B cell (primary cell): ENCODE measurements at regions not wholly inside any gene's neighbourhood (a gene's known extent, or its start where the extent isn't known, plus 50 kb on each side); places are given as distances from the start of the nearest gene placed in this dataset.

ENCODE experiments used
- ATAC-seq: fragments of 200-7000 bp; cut with Tn5 transposase; one replicate; pipeline ENCODE4 v1.10.0; 2021; ENCODE audit warnings: low read depth, mild to moderate bottlenecking, moderate number of reproducible peaks, moderate library complexity
- CTCF ChIA-PET: fragments of 350-600 bp; sonication (Branson Sonifier 250); formaldehyde crosslinking; loops from one replicate; lab custom pipeline; 2021; ENCODE audit warnings: antibody characterized with exemption, inconsistent platforms; lab: Charles Lee
- POLR2A ChIA-PET: fragments of 350-600 bp; sonication (Branson Sonifier 250); formaldehyde crosslinking; loops from one replicate; lab custom pipeline; 2021; ENCODE audit warnings: antibody characterized with exemption; lab: Charles Lee
- DNase-seq: peaks from one replicate; pipeline ENCODE4 v3.0.0; 2013
- H2AFZ ChIP-seq: 2 replicates; pipeline ENCODE4 v1.6.1; 2012; ENCODE audit warnings: mild to moderate bottlenecking, low read depth, low read length; ENCODE audit not compliant: insufficient read depth, poor library complexity, severe bottlenecking
- H3K27ac ChIP-seq, 2 donors: 1 replicate in 1 of 2; 2 replicates in 1 of 2; pipeline ENCODE4 v1.5.1; 2012 to 2013; ENCODE audit warnings: low read length in 2 of 2, mild to moderate bottlenecking in 2 of 2, moderate library complexity in 1 of 2
- H3K27me3 ChIP-seq, 4 experiments: fragments of 200-600 bp in 1 of 4; sonication (generic) in 1 of 4; replicated peaks in 1 of 4; 1 replicate in 2 of 4; 2 replicates in 2 of 4; pipeline versions ENCODE4 v1.6.1 to v1.7.0; 2013 to 2016; ENCODE audit warnings: low read length in 3 of 4, mild to moderate bottlenecking in 2 of 4, mixed read lengths in 1 of 4, moderate library complexity in 1 of 4; ENCODE audit not compliant: insufficient read depth in 4 of 4, control insufficient read depth in 3 of 4; ENCODE audit errors: control extremely low read depth in 1 of 4
- H3K36me3 ChIP-seq, 2 experiments: replicated peaks in 1 of 2; 1 replicate in 1 of 2; 2 replicates in 1 of 2; pipeline versions ENCODE4 v1.6.1 to v1.7.1; 2013; ENCODE audit warnings: low read length in 1 of 2; ENCODE audit not compliant: insufficient read depth in 2 of 2, control insufficient read depth in 1 of 2; ENCODE audit errors: control extremely low read depth in 1 of 2, extremely low read depth in 1 of 2
- H3K4me1 ChIP-seq, 2 donors: fragments of 200-600 bp in 1 of 2; sonication (generic) in 1 of 2; 1 replicate in 1 of 2; 2 replicates in 1 of 2; pipeline versions ENCODE4 v1.5.1 to v1.6.1; 2013 to 2017; ENCODE audit warnings: low read length in 2 of 2; ENCODE audit not compliant: control insufficient read depth in 2 of 2, insufficient read depth in 2 of 2
- H3K4me2 ChIP-seq: replicated peaks from 2 replicates; pipeline ENCODE3; 2012; ENCODE audit warnings: mild to moderate bottlenecking, low read depth, low read length; ENCODE audit not compliant: poor library complexity, severe bottlenecking
- H3K4me3 ChIP-seq, 5 experiments: fragments of 200-600 bp in 1 of 5; sonication (generic) in 1 of 5; 1 replicate in 3 of 5; 2 replicates in 2 of 5; pipeline versions ENCODE4 v1.5.1 to v1.7.0; 2011 to 2016; ENCODE audit warnings: low read length in 4 of 5, mild to moderate bottlenecking in 4 of 5, low read depth in 2 of 5, control low read depth in 1 of 5, moderate library complexity in 1 of 5; ENCODE audit not compliant: insufficient read depth in 1 of 5; ENCODE audit errors: control extremely low read depth in 1 of 5, extremely low read depth in 1 of 5
- H3K79me2 ChIP-seq: fragments of 200-600 bp; sonication (generic); one replicate; pipeline ENCODE4 v1.6.0; 2016; ENCODE audit warnings: low read length; ENCODE audit not compliant: control insufficient read depth, insufficient read depth
- H3K9ac ChIP-seq: fragments of 200-600 bp; sonication (generic); 2 replicates; pipeline ENCODE4 v1.6.1; 2017; ENCODE audit warnings: mild to moderate bottlenecking, low read length, moderate library complexity
- H3K9me3 ChIP-seq, 3 donors: one replicate each; pipeline versions ENCODE4 v1.6.1 to v1.7.1; 2013; ENCODE audit warnings: low read length in 2 of 3; ENCODE audit not compliant: control insufficient read depth in 2 of 3, insufficient read depth in 1 of 3; ENCODE audit errors: control extremely low read depth in 1 of 3
- H4K20me1 ChIP-seq: 2 replicates; pipeline ENCODE4 v1.6.0; 2012; ENCODE audit warnings: mild to moderate bottlenecking, low read length; ENCODE audit not compliant: insufficient read depth, control insufficient read depth, poor library complexity, severe bottlenecking
- H3K27ac Mint-ChIP-seq: one replicate; pipeline ENCODE4 v1.8.0; 2021; ENCODE audit warnings: mixed read lengths
- H3K27me3 Mint-ChIP-seq: one replicate; pipeline ENCODE4 v1.8.0; 2021; ENCODE audit warnings: mixed read lengths
- H3K4me1 Mint-ChIP-seq: one replicate; pipeline ENCODE4 v1.8.0; 2021; ENCODE audit warnings: mixed read lengths
- H3K4me3 Mint-ChIP-seq: one replicate; pipeline ENCODE4 v1.8.0; 2021; ENCODE audit warnings: mixed read lengths
- H3K9me3 Mint-ChIP-seq: one replicate; pipeline ENCODE4 v1.8.0; 2022; ENCODE audit warnings: mixed read lengths; ENCODE audit not compliant: insufficient read depth
- CTCF ChIP-seq: fragments of 200-600 bp; IDR thresholded peaks from one replicate; pipeline ENCODE4 v1.8.0; 2022; ENCODE audit warnings: antibody characterized with exemption, mild to moderate bottlenecking
- EZH2 ChIP-seq: IDR thresholded peaks from 2 replicates; pipeline ENCODE4 v1.6.1; 2012; ENCODE audit warnings: borderline replicate concordance, low read depth, mild to moderate bottlenecking, moderate library complexity, low read length; ENCODE audit not compliant: insufficient read depth, poor library complexity, severe bottlenecking
- WGBS: methylation state at CpG from one replicate; pipeline ENCODE4 v1.1.5; 2013; ENCODE audit warnings: missing lambda C conversion rate; ENCODE audit not compliant: insufficient coverage; 5-methylcytosine and 5-hydroxymethylcytosine counted together
- intact Hi-C: fragments of 100-400 bp; cut with micrococcal nuclease; formaldehyde crosslinking; loops from one replicate; pipeline ENCODE4 v1.10.0; 2022

DNA sequence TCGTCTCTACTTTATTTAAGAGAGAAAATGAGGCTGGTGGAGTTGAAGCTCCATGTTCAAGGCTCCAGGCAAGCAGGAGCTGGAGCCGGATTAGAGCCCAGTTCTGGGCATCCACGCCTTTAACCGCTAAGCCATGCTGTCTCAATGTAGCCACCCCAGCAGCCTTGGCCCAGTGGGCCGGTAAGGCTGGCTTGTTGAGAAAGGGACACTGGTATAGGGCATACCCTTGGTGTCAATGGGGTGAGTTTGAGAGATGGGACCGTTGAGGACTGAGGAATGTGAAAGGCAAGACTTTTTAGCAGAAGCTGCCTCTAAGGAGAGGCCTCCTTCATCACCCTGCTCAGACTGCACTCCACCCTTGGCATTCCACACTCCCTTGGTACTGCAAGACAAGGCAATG lies 147.4 kb downstream of the CYLD start:
- Histone ChIP-seq H3K36me3 (no peaks in the 10 kb centered on the region), H3K9me3 (peaks cover 0 to 12% (median 0%) of the 10 kb centered on the region in 3 donors), H3K9ac (no peak overlapping the region), H3K4me3 (no peak overlapping the region), H3K4me1 (no peaks in the 10 kb centered on the region), H3K79me2 (no peaks in the 10 kb centered on the region), H3K4me2 (no peak overlapping the region), H3K27ac (no peak overlapping the region), H4K20me1 (no peaks in the 10 kb centered on the region), H3K27me3 (peaks cover 0 to 5% (median 0%) of the 10 kb centered on the region in 4 experiments), H2AFZ (no peak overlapping the region)
- Mint-ChIP-seq H3K27me3 (peaks cover 30% of the 10 kb centered on the region), H3K4me3 (no peak overlapping the region), H3K27ac (no peak overlapping the region), H3K4me1 (no peaks in the 10 kb centered on the region), H3K9me3 (no peaks in the 10 kb centered on the region)
- 90% methylated on average over 5 of the region's 6 CpGs for WGBS
- intact Hi-C loops = no loop called here
- ATAC-seq = no peak
- TF ChIP-seq CTCF (no peak), EZH2 (no peak)
- CTCF ChIA-PET = no interaction called here
- POLR2A ChIA-PET = no interaction called here
- no peak for DNase-seq

GRCh38 chr16:50888486-50889261 lies 146.8 kb downstream of the CYLD start:
- H2AFZ ChIP-seq = no peak overlapping the region
- 95% methylated on average over 6 of the region's 9 CpGs for WGBS

More at GRCh38 chr16:50888486-50889261, 146.8 kb downstream of the CYLD start:
- TF ChIP-seq CTCF (no peak), EZH2 (no peak)
- Histone ChIP-seq H3K27ac (no peak overlapping the region), H4K20me1 (no peaks in the 10 kb centered on the region), H3K9me3 (peaks cover 0 to 13% (median 0%) of the 10 kb centered on the region in 3 donors), H3K9ac (no peak overlapping the region), H3K4me1 (no peaks in the 10 kb centered on the region), H3K4me3 (no peak overlapping the region), H3K36me3 (no peaks in the 10 kb centered on the region), H3K4me2 (no peak overlapping the region), H3K79me2 (no peaks in the 10 kb centered on the region), H3K27me3 (peaks cover 0 to 5% (median 0%) of the 10 kb centered on the region in 4 experiments)
- POLR2A ChIA-PET = no interaction called here
- no peak for ATAC-seq
- intact Hi-C loops = no loop called here
- CTCF ChIA-PET = no interaction called here
- DNase-seq = no peak
- peaks cover 25% of the 10 kb centered on the region for H3K27me3 Mint-ChIP-seq
- no peaks in the 10 kb centered on the region for H3K9me3 Mint-ChIP-seq
- no peak overlapping the region for H3K27ac Mint-ChIP-seq
- H3K4me3 Mint-ChIP-seq = no peak overlapping the region
- H3K4me1 Mint-ChIP-seq = no peaks in the 10 kb centered on the region
